ENCODE measurements at regions not wholly inside any gene's neighbourhood (a gene's known extent, or its start where the extent isn't known, plus 50 kb on each side); places are given as distances from the start of the nearest gene placed in this dataset.

- TF ChIP-seq JUN (IDR thresholded peaks at IDR 0.05; ENCODE audit: borderline replicate concordance, insufficient read depth, insufficient read length, low read depth): no peak
- no peak for TF ChIP-seq MYC (IDR thresholded peaks at IDR 0.05; ENCODE audit: low read depth, low read length)
- no peak for TF ChIP-seq EZH2 (IDR thresholded peaks at IDR 0.05; ENCODE audit: borderline replicate concordance, low read depth, low read length, severe bottlenecking)
- TF ChIP-seq MAX (IDR thresholded peaks at IDR 0.05; ENCODE audit: insufficient read depth, insufficient read length): no peak
- no peak for TF ChIP-seq POLR2AphosphoS5 (IDR thresholded peaks at IDR 0.05; ENCODE audit: insufficient read depth, low read depth, low read length)
- no peaks in the 10 kb centered on the region for H3K9me1 ChIP-seq (replicated peaks; ENCODE audit: control insufficient read depth, extremely low read depth, insufficient read depth, low read length)
- no peak for DNase-seq (ENCODE audit: low read depth, low spot score)
- no peak overlapping the region for H3K4me3 ChIP-seq (replicated peaks in 1 of 3; ENCODE audit: insufficient read depth in 1 of 3, low read depth in 1 of 3, low read length in 3 of 3)
- H3K27ac ChIP-seq (ENCODE audit: insufficient read depth, low read depth, low read length): no peak overlapping the region
- no peaks in the 10 kb centered on the region for H3K36me3 ChIP-seq (ENCODE audit: control insufficient read depth in 2 of 2, extremely low read depth in 1 of 2, insufficient read depth in 2 of 2, low read length in 2 of 2)
- H3K9ac ChIP-seq (replicated peaks; ENCODE audit: extremely low read depth, insufficient read depth, low read length): no peak overlapping the region
- dilution Hi-C loops (cut with MboI; ENCODE audit: extremely low pct_ligation_motif_present, low sequenced_read_pairs): no loop called here
- H2AFZ ChIP-seq (ENCODE audit: low read depth, low read length): no peak overlapping the region
- no peak for FAIRE-seq
- no peaks in the 10 kb centered on the region for H3K9me3 ChIP-seq (replicated peaks; ENCODE audit: control insufficient read depth, insufficient read depth, low read length)
- ChIA-PET CTCF (no interaction called here), POLR2A (no interaction called here)
- no peak overlapping the region for H3K4me2 ChIP-seq (ENCODE audit: insufficient read depth, low read length)
- intact Hi-C loops (cut with micrococcal nuclease): no loop called here
- BruUV-seq (replicated peaks): no TSS peak
- H3K27me3 ChIP-seq (ENCODE audit: control insufficient read depth in 2 of 2, insufficient read depth in 2 of 2, low read length in 2 of 2): no peaks in the 10 kb centered on the region
- no peaks in the 10 kb centered on the region for H3K79me2 ChIP-seq (ENCODE audit: control insufficient read depth, insufficient read depth, low read length)
- no peaks in the 10 kb centered on the region for H4K20me1 ChIP-seq (replicated peaks; ENCODE audit: control insufficient read depth, extremely low read depth, insufficient read depth, low read length)
- no peaks in the 10 kb centered on the region for H3K4me1 ChIP-seq (ENCODE audit: control insufficient read depth, extremely low read depth, insufficient read depth, low read length)
Measured at GRCh38 chr5:164747371-164747770, 1242.0 kb downstream of the MAT2B start.

GRCh38 chr5:164748861-164749260 lies 1243.4 kb downstream of the MAT2B start:
- dilution Hi-C loops (cut with MboI; ENCODE audit: extremely low pct_ligation_motif_present, low sequenced_read_pairs): no loop called here
- Histone ChIP-seq H3K4me1 (ENCODE audit: control insufficient read depth, extremely low read depth, insufficient read depth, low read length) (no peaks in the 10 kb centered on the region), H3K9ac (replicated peaks; ENCODE audit: extremely low read depth, insufficient read depth, low read length) (no peak overlapping the region), H4K20me1 (replicated peaks; ENCODE audit: control insufficient read depth, extremely low read depth, insufficient read depth, low read length) (no peaks in the 10 kb centered on the region), H3K79me2 (ENCODE audit: control insufficient read depth, insufficient read depth, low read length) (no peaks in the 10 kb centered on the region), H3K9me1 (replicated peaks; ENCODE audit: control insufficient read depth, extremely low read depth, insufficient read depth, low read length) (no peaks in the 10 kb centered on the region), H3K9me3 (replicated peaks; ENCODE audit: control insufficient read depth, insufficient read depth, low read length) (no peaks in the 10 kb centered on the region), H3K27ac (ENCODE audit: insufficient read depth, low read depth, low read length) (no peak overlapping the region), H3K4me2 (ENCODE audit: insufficient read depth, low read length) (no peak overlapping the region), H3K36me3 (ENCODE audit: control insufficient read depth in 2 of 2, extremely low read depth in 1 of 2, insufficient read depth in 2 of 2, low read length in 2 of 2) (no peaks in the 10 kb centered on the region), H3K4me3 (replicated peaks in 1 of 3; ENCODE audit: insufficient read depth in 1 of 3, low read depth in 1 of 3, low read length in 3 of 3) (no peak overlapping the region), H2AFZ (ENCODE audit: low read depth, low read length) (no peak overlapping the region), H3K27me3 (ENCODE audit: control insufficient read depth in 2 of 2, insufficient read depth in 2 of 2, low read length in 2 of 2) (no peaks in the 10 kb centered on the region)
- no peak for TF ChIP-seq CTCF (IDR thresholded peaks at IDR 0.05; ENCODE audit: extremely low read depth in 1 of 2, insufficient read depth in 1 of 2, low read depth in 1 of 2, low read length in 2 of 2)
- TF ChIP-seq POLR2A (IDR thresholded peaks at IDR 0.05; ENCODE audit: low read depth, low read length): no peak
- no peak for TF ChIP-seq MAX (IDR thresholded peaks at IDR 0.05; ENCODE audit: insufficient read depth, insufficient read length)
- TF ChIP-seq EZH2 (IDR thresholded peaks at IDR 0.05; ENCODE audit: borderline replicate concordance, low read depth, low read length, severe bottlenecking): no peak
- no peak for TF ChIP-seq JUN (IDR thresholded peaks at IDR 0.05; ENCODE audit: borderline replicate concordance, insufficient read depth, insufficient read length, low read depth)
- TF ChIP-seq POLR2AphosphoS5 (IDR thresholded peaks at IDR 0.05; ENCODE audit: insufficient read depth, low read depth, low read length): no peak
- TF ChIP-seq GATA2 (IDR thresholded peaks at IDR 0.05; ENCODE audit: insufficient read depth, insufficient read length, low read depth, low read length): no peak
- no peak for TF ChIP-seq FOS (IDR thresholded peaks at IDR 0.05; ENCODE audit: borderline replicate concordance, insufficient read depth, low read length)
- no peak for TF ChIP-seq MYC (IDR thresholded peaks at IDR 0.05; ENCODE audit: low read depth, low read length)
- intact Hi-C loops (cut with micrococcal nuclease): no loop called here
- FAIRE-seq (no peak), DNase-seq (ENCODE audit: low read depth, low spot score) (no peak)
- POLR2A ChIA-PET: no interaction called here
- no TSS peak for BruUV-seq (replicated peaks)
- CTCF ChIA-PET: no interaction called here

All from endothelial cell of umbilical vein (primary cell).